Esophagus muscularis mucosa (tissue), 4 donors: ENCODE measurements at regions not wholly inside any gene's neighbourhood (a gene's known extent, or its start where the extent isn't known, plus 50 kb on each side); places are given as distances from the start of the nearest gene placed in this dataset.
"Not testable (repeated sequence)": the region's sequence is repeated elsewhere in the genome, so short reads cannot be mapped to it uniquely, and the experiment has no call there.

Experiments
- DNase-seq: peaks from one replicate; pipeline ENCODE4 v3.0.0-alpha.2; 2017; ENCODE audit errors: extremely low spot score
- H3K27ac ChIP-seq, 4 donors: fragments of 200-600 bp; sonication (generic); replicated peaks in 1 of 4; 1 replicate in 3 of 4; 2 replicates in 1 of 4; pipeline ENCODE4 v1.5.1; 2016 to 2019; ENCODE audit warnings: mild to moderate bottlenecking in 1 of 4
- H3K27me3 ChIP-seq, 4 donors: fragments of 200-600 bp; sonication (generic); one replicate each; pipeline versions ENCODE4 v1.5.1 to v1.6.0; 2016 to 2019
- H3K36me3 ChIP-seq, 4 donors: fragments of 200-600 bp; sonication (generic); one replicate each; pipeline ENCODE4 v1.5.1; 2016 to 2019
- H3K4me1 ChIP-seq, 4 donors: fragments of 200-600 bp; sonication (generic); one replicate each; pipeline ENCODE4 v1.5.1; 2016 to 2019
- H3K4me3 ChIP-seq, 4 donors: fragments of 200-600 bp; sonication (generic); 1 replicate in 2 of 4; 2 replicates in 2 of 4; pipeline ENCODE4 v1.5.1; 2016 to 2019; ENCODE audit warnings: mild to moderate bottlenecking in 4 of 4, moderate library complexity in 1 of 4
- H3K9me3 ChIP-seq, 4 donors: fragments of 200-600 bp; sonication (generic); 1 replicate in 3 of 4; 2 replicates in 1 of 4; pipeline ENCODE4 v1.5.1; 2016 to 2019
- EP300 ChIP-seq: sonication (generic); formaldehyde crosslinking; IDR thresholded peaks from one replicate; pipeline ENCODE4 v1.6.1; 2017; ENCODE audit warnings: antibody characterized with exemption
- POLR2A ChIP-seq: fragments of 450-650 bp; IDR thresholded peaks from one replicate; pipeline ENCODE4 v1.6.1; 2017; ENCODE audit warnings: antibody characterized with exemption, moderate library complexity, mild to moderate bottlenecking, low read depth
- POLR2AphosphoS5 ChIP-seq, 2 donors: sonication (generic); formaldehyde crosslinking; IDR thresholded peaks; one replicate each; pipeline ENCODE4 v1.6.1; 2017; ENCODE audit warnings: antibody characterized with exemption in 2 of 2
- WGBS: methylation state at CpG from one replicate; pipeline ENCODE4 v1.1.5; 2018; 5-methylcytosine and 5-hydroxymethylcytosine counted together
- intact Hi-C: fragments of 100-400 bp; cut with DNase I; formaldehyde crosslinking; loops from one replicate; pipeline ENCODE4 v1.15.1; 2023
- TF ChIP-seq, protein P1 (sequence below), 3 experiments: fragments of 200-600 bp in 2 of 3; fragments of 450-650 bp in 1 of 3; sonication (generic) in 2 of 3; IDR thresholded peaks; one replicate each; pipeline ENCODE4 v1.5.1; 2017 to 2019; ENCODE audit warnings: antibody characterized with exemption in 3 of 3, mild to moderate bottlenecking in 2 of 3, moderate library complexity in 1 of 3

- no peak overlapping the region for H3K4me3 ChIP-seq
- no peaks in the 10 kb centered on the region for H3K27me3 ChIP-seq
- no peaks in the 10 kb centered on the region for H3K36me3 ChIP-seq
- H3K9me3 ChIP-seq, result peaks cover 0 to 4% (median 0%) of the 10 kb centered on the region in 4 donors
- TF ChIP-seq EP300 (no peak), POLR2AphosphoS5 (IDR thresholded peaks at IDR 0.05) (no peak), POLR2A (no peak)
- TF ChIP-seq, protein P1, sequence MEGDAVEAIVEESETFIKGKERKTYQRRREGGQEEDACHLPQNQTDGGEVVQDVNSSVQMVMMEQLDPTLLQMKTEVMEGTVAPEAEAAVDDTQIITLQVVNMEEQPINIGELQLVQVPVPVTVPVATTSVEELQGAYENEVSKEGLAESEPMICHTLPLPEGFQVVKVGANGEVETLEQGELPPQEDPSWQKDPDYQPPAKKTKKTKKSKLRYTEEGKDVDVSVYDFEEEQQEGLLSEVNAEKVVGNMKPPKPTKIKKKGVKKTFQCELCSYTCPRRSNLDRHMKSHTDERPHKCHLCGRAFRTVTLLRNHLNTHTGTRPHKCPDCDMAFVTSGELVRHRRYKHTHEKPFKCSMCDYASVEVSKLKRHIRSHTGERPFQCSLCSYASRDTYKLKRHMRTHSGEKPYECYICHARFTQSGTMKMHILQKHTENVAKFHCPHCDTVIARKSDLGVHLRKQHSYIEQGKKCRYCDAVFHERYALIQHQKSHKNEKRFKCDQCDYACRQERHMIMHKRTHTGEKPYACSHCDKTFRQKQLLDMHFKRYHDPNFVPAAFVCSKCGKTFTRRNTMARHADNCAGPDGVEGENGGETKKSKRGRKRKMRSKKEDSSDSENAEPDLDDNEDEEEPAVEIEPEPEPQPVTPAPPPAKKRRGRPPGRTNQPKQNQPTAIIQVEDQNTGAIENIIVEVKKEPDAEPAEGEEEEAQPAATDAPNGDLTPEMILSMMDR (IDR thresholded peaks at IDR 0.05), result no peak
- intact Hi-C loops, result no loop called here
- WGBS, result 57% methylated on average over 1 of the region's 1 CpG
- H3K27ac ChIP-seq, result no peak overlapping the region
- no peak for DNase-seq
- H3K4me1 ChIP-seq, result no peaks in the 10 kb centered on the region
These were observed 317.3 kb upstream of the PRR16 start for GRCh38 chr5:120146787-120147186.

GRCh38 chr5:120147911-120148310, 316.2 kb upstream of the PRR16 start:
- H3K27ac ChIP-seq, H3K27me3 ChIP-seq, H3K36me3 ChIP-seq, H3K4me1 ChIP-seq, intact Hi-C loops, DNase-seq, H3K9me3 ChIP-seq, H3K4me3 ChIP-seq: not testable (repeated sequence)
- WGBS, result 97% methylated on average over 6 of the region's 23 CpGs

GRCh38 chr5:120150770-120151169, 313.3 kb upstream of the PRR16 start:
- Histone ChIP-seq H3K9me3 (no peaks in the 10 kb centered on the region), H3K27me3 (no peaks in the 10 kb centered on the region), H3K4me3 (no peak overlapping the region), H3K27ac (no peak overlapping the region), H3K4me1 (no peaks in the 10 kb centered on the region), H3K36me3 (no peaks in the 10 kb centered on the region)
- DNase-seq, result no peak
- TF ChIP-seq, protein P1 (IDR thresholded peaks at IDR 0.05), result no peak
- TF ChIP-seq POLR2A (no peak), POLR2AphosphoS5 (IDR thresholded peaks at IDR 0.05) (no peak), EP300 (no peak)
- intact Hi-C loops, result no loop called here
- WGBS, result 43% methylated on average over 2 of the region's 2 CpGs

- H3K27me3 ChIP-seq, result no peaks in the 10 kb centered on the region
- intact Hi-C loops, result no loop called here
- no peaks in the 10 kb centered on the region for H3K4me1 ChIP-seq
- 72% methylated on average over 1 of the region's 1 CpG for WGBS
- no peak overlapping the region for H3K27ac ChIP-seq
- TF ChIP-seq POLR2A (no peak), POLR2AphosphoS5 (IDR thresholded peaks at IDR 0.05) (no peak), EP300 (no peak)
- H3K4me3 ChIP-seq, result no peak overlapping the region
- no peaks in the 10 kb centered on the region for H3K36me3 ChIP-seq
- no peaks in the 10 kb centered on the region for H3K9me3 ChIP-seq
- DNase-seq, result no peak
These were observed 312.9 kb upstream of the PRR16 start for GRCh38 chr5:120151181-120151580.

- Histone ChIP-seq H3K36me3 (no peaks in the 10 kb centered on the region), H3K9me3 (no peaks in the 10 kb centered on the region), H3K27me3 (no peaks in the 10 kb centered on the region), H3K4me1 (no peaks in the 10 kb centered on the region), H3K27ac (no peak overlapping the region), H3K4me3 (no peak overlapping the region)
- intact Hi-C loops, result no loop called here
- 85% methylated on average over 1 of the region's 1 CpG for WGBS
- DNase-seq, result no peak
- TF ChIP-seq POLR2A (no peak), POLR2AphosphoS5 (IDR thresholded peaks at IDR 0.05) (no peak), EP300 (no peak)
- TF ChIP-seq, protein P1 (IDR thresholded peaks at IDR 0.05), result no peak
These were observed 312.3 kb upstream of the PRR16 start for GRCh38 chr5:120151825-120152224.

DNA sequence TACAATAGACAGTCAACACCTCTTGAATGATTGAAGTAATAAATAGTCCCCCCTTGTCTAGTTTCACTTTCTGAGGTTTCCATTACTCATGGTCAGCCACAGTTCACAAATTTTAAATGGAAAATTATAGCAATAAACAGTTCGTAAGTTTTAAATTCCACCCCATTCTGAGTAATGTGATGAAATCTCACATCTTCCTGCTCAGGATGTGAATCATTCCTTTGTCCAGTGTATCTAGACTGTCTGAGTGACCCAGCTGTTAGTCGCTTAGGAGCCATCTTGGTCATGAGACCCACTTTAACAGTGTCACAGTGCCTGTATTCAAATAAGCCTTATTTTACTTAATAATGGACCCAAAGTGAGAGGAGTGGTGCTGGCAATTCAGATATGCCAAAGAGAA, 311.6 kb upstream of the PRR16 start:
- H3K4me3 ChIP-seq, result no peak overlapping the region
- 56% methylated on average over 2 of the region's 2 CpGs for WGBS
- H3K27ac ChIP-seq, result no peak overlapping the region
- no peak for DNase-seq
- H3K9me3 ChIP-seq, result no peaks in the 10 kb centered on the region
- TF ChIP-seq, protein P1 (IDR thresholded peaks at IDR 0.05), result no peak
- TF ChIP-seq POLR2AphosphoS5 (IDR thresholded peaks at IDR 0.05), result no peak
- TF ChIP-seq POLR2A, result no peak
- no peak for TF ChIP-seq EP300
- H3K27me3 ChIP-seq, result no peaks in the 10 kb centered on the region
- no peaks in the 10 kb centered on the region for H3K4me1 ChIP-seq
- intact Hi-C loops, result no loop called here
- no peaks in the 10 kb centered on the region for H3K36me3 ChIP-seq
